AG04449 (cell line): ENCODE measurements at regions not wholly inside any gene's neighbourhood (a gene's known extent, or its start where the extent isn't known, plus 50 kb on each side); places are given as distances from the start of the nearest gene placed in this dataset.

Experiments used
- CTCF ChIA-PET: fragments of 350-600 bp; formaldehyde crosslinking; extraction: SDS; loops from one replicate; lab custom pipeline; 2021; ENCODE audit warnings: antibody characterized with exemption; lab: Yijun Ruan, JAX
- POLR2A ChIA-PET: fragments of 400-600, 350-600 bp; formaldehyde crosslinking; extraction: SDS; loops from one replicate; lab custom pipeline; 2020; ENCODE audit warnings: antibody characterized with exemption, inconsistent platforms; lab: Yijun Ruan, JAX
- DNase-seq: peaks from one replicate; pipeline ENCODE4 v3.0.0-alpha.2; 2010; ENCODE audit warnings: low read depth, low spot score
- H3K4me3 ChIP-seq: 2 replicates; pipeline ENCODE4 v1.5.1; 2011; ENCODE audit warnings: low read depth, mild to moderate bottlenecking, control low read depth, low read length
- CTCF ChIP-seq: IDR thresholded peaks from one replicate; pipeline ENCODE4 v1.5.1; 2011; ENCODE audit warnings: mild to moderate bottlenecking, moderate library complexity, low read length, control low read depth, inconsistent platforms; ENCODE audit not compliant: insufficient read depth; ENCODE audit errors: missing control alignments

GRCh38 chr1:11391886-11392285 lies 87.1 kb upstream of the DISP3 start:
- DNase-seq = no peak
- ChIA-PET POLR2A (no interaction called here), CTCF (no interaction called here)
- no peak for TF ChIP-seq CTCF
- no peak overlapping the region for H3K4me3 ChIP-seq

DNA sequence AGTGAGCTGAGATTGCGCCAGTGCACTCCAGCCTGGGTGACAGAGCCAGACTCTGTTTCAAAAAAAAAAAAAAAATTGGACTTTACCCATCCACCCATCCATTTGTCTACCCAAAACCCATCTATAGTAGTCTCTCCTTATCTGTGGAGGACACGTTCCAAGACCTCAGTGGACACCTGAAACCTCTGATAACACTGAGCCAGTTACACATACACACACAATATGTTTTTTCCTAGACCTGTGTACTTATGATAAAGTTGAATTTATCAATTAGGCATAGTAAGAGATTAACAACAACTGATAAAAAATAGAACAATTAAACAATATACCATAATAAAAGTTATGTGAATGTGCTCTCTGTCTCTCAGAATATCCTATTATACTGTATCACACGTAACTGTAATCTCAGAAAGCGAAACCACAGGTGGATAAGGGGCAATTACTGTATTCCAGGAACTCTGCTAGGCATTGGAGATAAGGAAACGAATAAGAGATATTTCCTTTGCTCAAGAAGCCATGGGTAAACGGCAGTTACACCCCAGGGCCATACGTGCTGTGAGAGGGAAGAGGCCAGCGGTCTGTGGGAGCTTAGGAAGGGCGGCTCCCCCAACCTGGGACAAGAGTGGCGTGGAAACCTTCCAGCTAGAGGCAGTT lies 84.2 kb upstream of the DISP3 start:
- CTCF ChIA-PET = no interaction called here
- TF ChIP-seq CTCF = no peak

DNA sequence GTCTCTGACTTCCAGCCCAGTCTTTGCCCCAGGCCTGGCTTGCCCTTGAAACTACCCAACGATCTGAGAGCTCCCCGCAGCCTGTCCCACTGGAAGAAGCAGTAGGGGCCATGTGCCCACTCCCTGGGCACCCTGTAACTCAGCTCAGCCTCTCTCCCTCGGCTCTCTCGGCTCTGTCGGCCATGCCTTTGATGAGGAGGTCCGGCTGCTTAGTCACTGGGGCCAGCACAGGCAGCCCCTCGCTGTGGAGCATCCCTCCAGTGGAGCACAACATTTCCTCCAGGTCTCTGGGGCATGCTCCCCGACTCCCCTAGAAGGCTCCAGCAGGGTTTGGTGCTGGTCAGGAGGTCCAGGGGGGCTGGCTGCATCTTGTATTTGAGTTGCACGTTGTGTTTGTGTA lies 83.3 kb upstream of the DISP3 start:
- POLR2A ChIA-PET = no interaction called here
- DNase-seq = no peak
- H3K4me3 ChIP-seq = no peak overlapping the region
- CTCF ChIA-PET = no interaction called here
- TF ChIP-seq CTCF = no peak

More for the DNA sequence above, 84.2 kb upstream of the DISP3 start:
- POLR2A ChIA-PET = no interaction called here
- no peak for DNase-seq
- H3K4me3 ChIP-seq = no peak overlapping the region

DNA sequence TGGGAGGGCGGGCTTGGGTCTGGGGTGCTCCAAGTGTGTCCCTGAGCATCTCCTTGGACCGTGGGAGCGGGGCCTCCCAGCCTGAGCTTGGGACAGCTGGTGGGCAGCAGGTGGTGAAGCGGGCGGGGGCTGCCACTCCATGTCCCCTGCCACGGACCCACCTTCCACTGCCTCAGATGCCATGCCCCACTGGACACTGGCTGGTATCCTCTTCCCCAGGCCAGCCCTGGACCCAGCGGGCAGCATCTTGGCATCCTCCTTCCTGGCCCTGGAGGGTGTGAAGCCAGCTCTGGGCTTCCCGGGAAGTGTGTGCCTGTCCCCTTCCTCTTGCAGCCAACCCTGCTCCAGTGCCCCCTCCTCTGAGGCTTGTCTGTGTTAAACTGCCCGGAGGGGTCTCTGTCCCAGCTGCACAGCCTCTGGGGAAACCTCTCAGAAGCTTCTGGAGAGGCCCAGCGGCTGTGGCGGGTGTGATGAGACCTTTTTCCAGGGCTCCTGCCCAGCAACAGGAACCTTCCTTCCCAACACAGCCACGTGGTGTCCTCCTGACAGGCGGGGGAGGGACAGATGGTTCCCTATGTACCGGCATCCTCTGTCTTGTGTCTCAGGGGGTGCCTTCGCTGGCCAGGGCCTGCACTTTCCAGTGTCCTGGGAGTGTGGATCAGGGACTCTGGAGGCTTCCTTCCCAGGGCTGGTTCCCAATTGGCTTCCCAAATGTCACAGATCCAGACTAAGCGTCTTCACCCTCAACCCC lies 81.6 kb upstream of the DISP3 start:
- ChIA-PET CTCF (no interaction called here), POLR2A (no interaction called here)
- no peak for DNase-seq
- no peak for TF ChIP-seq CTCF
- no peak overlapping the region for H3K4me3 ChIP-seq

DNA sequence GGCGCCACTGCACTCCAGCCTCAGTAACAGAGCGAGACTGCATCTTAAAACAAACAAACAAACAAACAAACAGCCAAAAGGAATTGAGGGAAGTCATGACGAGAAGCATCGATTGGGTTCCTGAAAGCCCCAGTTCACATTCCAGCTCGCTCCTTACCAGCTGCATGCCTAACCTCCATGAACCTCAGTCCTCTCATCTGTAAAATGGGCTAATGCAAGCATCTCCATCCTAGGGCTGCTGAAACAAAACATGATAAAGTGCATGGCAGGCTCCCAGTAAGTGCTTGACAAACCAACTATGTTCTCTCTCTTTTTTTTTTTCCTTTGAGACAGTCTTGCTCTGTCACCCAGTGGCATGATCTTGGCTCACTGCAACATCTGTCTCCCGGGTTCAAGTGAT lies 79.7 kb upstream of the DISP3 start:
- DNase-seq = no peak
- CTCF ChIA-PET = no interaction called here
- POLR2A ChIA-PET = no interaction called here
- H3K4me3 ChIP-seq = no peak overlapping the region
- no peak for TF ChIP-seq CTCF

- DNase-seq = no peak
- ChIA-PET CTCF (no interaction called here), POLR2A (no interaction called here)
- no peak overlapping the region for H3K4me3 ChIP-seq
- no peak for TF ChIP-seq CTCF
These were observed 78.8 kb upstream of the DISP3 start for GRCh38 chr1:11400155-11400554.
